H9 (cell line): ENCODE measurements at regions not wholly inside any gene's neighbourhood (a gene's known extent, or its start where the extent isn't known, plus 50 kb on each side); places are given as distances from the start of the nearest gene placed in this dataset.

Experiments
- DNase-seq: peaks from one replicate; pipeline ENCODE4 v3.0.0-alpha.2; 2017
- H2AFZ ChIP-seq: one replicate; pipeline ENCODE4 v1.6.1; 2013; ENCODE audit warnings: mild to moderate bottlenecking, low read length, control low read depth, moderate library complexity
- H2AK5ac ChIP-seq: 2 replicates; pipeline ENCODE4 v1.6.1; 2013; ENCODE audit warnings: low read length, control low read depth, mixed read lengths; ENCODE audit not compliant: insufficient read length
- H2BK120ac ChIP-seq: one replicate; pipeline ENCODE4 v1.6.1; 2013; ENCODE audit warnings: low read depth, mild to moderate bottlenecking, low read length, control low read depth, inconsistent platforms; ENCODE audit not compliant: poor library complexity, severe bottlenecking
- H2BK12ac ChIP-seq: 2 replicates; pipeline ENCODE4 v1.6.1; 2013; ENCODE audit warnings: low read length, control low read depth, mixed read lengths, low read depth; ENCODE audit not compliant: insufficient read length
- H2BK15ac ChIP-seq: 2 replicates; pipeline ENCODE4 v1.6.1; 2013; ENCODE audit warnings: low read depth, low read length, control low read depth
- H2BK20ac ChIP-seq: one replicate; pipeline ENCODE4 v1.6.1; 2013; ENCODE audit warnings: low read depth, mild to moderate bottlenecking, low read length, control low read depth, inconsistent platforms; ENCODE audit not compliant: poor library complexity, severe bottlenecking
- H2BK5ac ChIP-seq: 2 replicates; pipeline ENCODE4 v1.6.1; 2013; ENCODE audit warnings: low read length, control low read depth, mixed read lengths; ENCODE audit not compliant: insufficient read length
- H3K14ac ChIP-seq: 2 replicates; pipeline ENCODE4 v1.6.1; 2013; ENCODE audit warnings: low read length, control low read depth; ENCODE audit not compliant: insufficient read depth
- H3K18ac ChIP-seq: 2 replicates; pipeline ENCODE4 v1.6.1; 2013; ENCODE audit warnings: low read depth, mild to moderate bottlenecking, mixed read lengths, low read length, control low read depth; ENCODE audit not compliant: insufficient read length
- H3K23ac ChIP-seq: 2 replicates; pipeline ENCODE4 v1.6.1; 2013; ENCODE audit warnings: low read length, control low read depth, mixed read lengths, low read depth; ENCODE audit not compliant: insufficient read length
- H3K23me2 ChIP-seq: 2 replicates; pipeline ENCODE4 v1.6.1; 2013; ENCODE audit warnings: low read depth, mild to moderate bottlenecking, mixed read lengths, low read length, control low read depth; ENCODE audit not compliant: insufficient read length, poor library complexity, severe bottlenecking
- H3K27ac ChIP-seq: 2 replicates; pipeline ENCODE4 v1.5.1; 2013; ENCODE audit warnings: low read length, control low read depth, mixed read lengths, low read depth; ENCODE audit not compliant: insufficient read length
- H3K27me3 ChIP-seq: 2 replicates; pipeline ENCODE4 v1.6.1; 2013; ENCODE audit warnings: low read length, control low read depth, inconsistent platforms; ENCODE audit not compliant: insufficient read depth
- H3K4ac ChIP-seq: 2 replicates; pipeline ENCODE4 v1.6.1; 2013; ENCODE audit warnings: low read depth, mild to moderate bottlenecking, control low read depth, inconsistent platforms, low read length, moderate library complexity
- H3K4me1 ChIP-seq: 2 replicates; pipeline ENCODE4 v1.6.1; 2013; ENCODE audit warnings: low read length, control low read depth, inconsistent platforms; ENCODE audit not compliant: insufficient read depth
- H3K4me2 ChIP-seq: 2 replicates; pipeline ENCODE4 v1.6.1; 2013; ENCODE audit warnings: low read length, control low read depth, mixed read lengths; ENCODE audit not compliant: insufficient read length, insufficient read depth
- H3K56ac ChIP-seq: 2 replicates; pipeline ENCODE4 v1.6.1; 2013; ENCODE audit warnings: low read depth, mild to moderate bottlenecking, mixed read lengths, low read length, control low read depth; ENCODE audit not compliant: insufficient read length
- H3K79me1 ChIP-seq: 2 replicates; pipeline ENCODE4 v1.6.1; 2013; ENCODE audit warnings: low read depth, mild to moderate bottlenecking, moderate library complexity, low read length, control low read depth, inconsistent platforms; ENCODE audit not compliant: insufficient read depth, poor library complexity, severe bottlenecking
- H3K79me2 ChIP-seq: 2 replicates; pipeline ENCODE4 v1.6.1; 2013; ENCODE audit warnings: low read length, control low read depth, inconsistent platforms; ENCODE audit not compliant: insufficient read depth
- H3K9ac ChIP-seq: 2 replicates; pipeline ENCODE4 v1.6.1; 2013; ENCODE audit warnings: low read length, control low read depth, mixed read lengths; ENCODE audit not compliant: insufficient read length; ENCODE audit errors: extremely low read depth
- H3K9me3 ChIP-seq: one replicate; pipeline ENCODE4 v1.6.1; 2013; ENCODE audit warnings: low read depth, low read length, inconsistent platforms; ENCODE audit not compliant: control insufficient read depth
- H3T11ph ChIP-seq: one replicate; pipeline ENCODE4 v1.6.1; 2013; ENCODE audit warnings: mild to moderate bottlenecking, low read length, control low read depth, inconsistent platforms
- H4K20me1 ChIP-seq: one replicate; pipeline ENCODE4 v1.6.1; 2013; ENCODE audit not compliant: control insufficient read depth, insufficient read length, insufficient read depth
- H4K5ac ChIP-seq: 2 replicates; pipeline ENCODE4 v1.6.1; 2013; ENCODE audit warnings: low read depth, mild to moderate bottlenecking, mixed read lengths, low read length, control low read depth; ENCODE audit not compliant: insufficient read length
- H4K8ac ChIP-seq: replicated peaks from 2 replicates; pipeline ENCODE4 v1.6.1; 2013; ENCODE audit warnings: low read length, control low read depth, mixed read lengths, low read depth; ENCODE audit not compliant: insufficient read length
- H4K91ac ChIP-seq: 2 replicates; pipeline ENCODE4 v1.6.1; 2013; ENCODE audit warnings: low read depth, mild to moderate bottlenecking, moderate library complexity, mixed read lengths, low read length, control low read depth; ENCODE audit not compliant: insufficient read length
- H3K27ac Mint-ChIP-seq, 3 experiments: 2 replicates in 2 of 3; 3 replicates in 1 of 3; pipeline ENCODE4 v1.8.0; 2020 to 2021; ENCODE audit warnings: mixed read lengths in 3 of 3, mild to moderate bottlenecking in 1 of 3, moderate library complexity in 1 of 3
- H3K27me3 Mint-ChIP-seq: 2 replicates; pipeline ENCODE4 v1.8.0; 2021; ENCODE audit warnings: low read depth, mild to moderate bottlenecking, moderate library complexity, mixed read lengths
- H3K36me3 Mint-ChIP-seq, 3 experiments: 2 replicates in 2 of 3; 3 replicates in 1 of 3; pipeline ENCODE4 v1.8.0; 2020 to 2021; ENCODE audit warnings: low read depth in 3 of 3, mixed read lengths in 3 of 3; ENCODE audit not compliant: insufficient read depth in 1 of 3
- H3K4me1 Mint-ChIP-seq, 2 experiments: 2 replicates each; pipeline ENCODE4 v1.8.0; 2020; ENCODE audit warnings: mixed read lengths in 2 of 2
- H3K4me3 Mint-ChIP-seq, 2 experiments: 2 replicates in 1 of 2; 3 replicates in 1 of 2; pipeline ENCODE4 v1.8.0; 2020 to 2021; ENCODE audit warnings: mild to moderate bottlenecking in 2 of 2, mixed read lengths in 2 of 2, moderate library complexity in 1 of 2
- H3K9me3 Mint-ChIP-seq, 2 experiments: 2 replicates in 1 of 2; 3 replicates in 1 of 2; pipeline ENCODE4 v1.8.0; 2020; ENCODE audit warnings: mild to moderate bottlenecking in 2 of 2, mixed read lengths in 2 of 2, moderate library complexity in 1 of 2
- WGBS: extraction: QIAGEN DNeasy Blood & Tissue Kit; methylation state at CpG from one replicate; pipeline ENCODE4 v1.1.7; 2013; ENCODE audit warnings: missing lambda C conversion rate, low lambda C conversion rate, mixed read lengths; ENCODE audit not compliant: insufficient read length; ENCODE audit errors: extremely low coverage; 5-methylcytosine and 5-hydroxymethylcytosine counted together
- TF ChIP-seq, protein P1 (sequence below): fragments of 200-600 bp; sonication (generic); conservative IDR thresholded peaks from 3 replicates; pipeline ENCODE4 v1.8.0; 2021; ENCODE audit warnings: antibody characterized with exemption, mild to moderate bottlenecking

DNA sequence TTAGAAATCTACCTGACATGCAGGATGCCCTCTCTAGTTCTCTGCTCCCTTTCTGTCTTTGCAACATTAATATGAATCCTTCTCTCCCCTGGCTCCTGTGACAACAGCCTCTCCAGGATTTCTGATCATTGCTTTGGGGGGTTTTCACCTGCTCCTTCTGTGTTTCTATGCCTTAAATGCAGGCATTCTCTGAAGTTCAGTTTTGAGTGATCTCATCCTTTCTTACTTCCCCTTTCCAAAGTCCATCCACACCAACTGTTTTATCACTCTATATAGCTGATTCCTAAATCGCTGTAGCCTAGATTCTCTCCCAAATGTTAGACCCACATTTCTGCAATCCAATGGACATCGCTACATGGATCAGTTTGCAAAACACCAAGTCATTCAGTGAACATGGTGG is 330.7 kb upstream of the NCAM1 start:
- no peak for DNase-seq

More for the DNA sequence above, 330.7 kb upstream of the NCAM1 start:
- Mint-ChIP-seq H3K36me3 (no peaks in the 10 kb centered on the region; a peak in 1 of 7 replicates), H3K4me1 (peaks cover 15 to 20% of the 10 kb centered on the region in 2 experiments), H3K27ac (no peak overlapping the region), H3K27me3 (no peaks in the 10 kb centered on the region), H3K4me3 (no peak overlapping the region), H3K9me3 (no peaks in the 10 kb centered on the region)
- Histone ChIP-seq H3K4ac (no peak overlapping the region), H3K18ac (no peak overlapping the region), H3K4me1 (peaks cover 6% of the 10 kb centered on the region; the same call in 1 of the 2 replicates), H2BK12ac (no peak overlapping the region), H3K9ac (no peak overlapping the region), H3K79me2 (no peaks in the 10 kb centered on the region), H4K20me1 (no peaks in the 10 kb centered on the region), H3K4me2 (no peak overlapping the region), H2BK120ac (no peak overlapping the region), H3K79me1 (no peaks in the 10 kb centered on the region), H3K27me3 (no peaks in the 10 kb centered on the region), H3K9me3 (no peaks in the 10 kb centered on the region), H3K23me2 (no peaks in the 10 kb centered on the region), H2AFZ (no peak overlapping the region), H2BK5ac (no peak overlapping the region), H3K27ac (no peak overlapping the region), H3K14ac (no peak overlapping the region), H2BK15ac (no peak overlapping the region), H2BK20ac (no peak overlapping the region), H4K5ac (no peak overlapping the region), H3K23ac (no peak overlapping the region), H3K56ac (no peak overlapping the region), H4K8ac (no peak overlapping the region), H2AK5ac (no peak overlapping the region), H3T11ph (no peak overlapping the region), H4K91ac (no peak overlapping the region)
- TF ChIP-seq, protein P1, sequence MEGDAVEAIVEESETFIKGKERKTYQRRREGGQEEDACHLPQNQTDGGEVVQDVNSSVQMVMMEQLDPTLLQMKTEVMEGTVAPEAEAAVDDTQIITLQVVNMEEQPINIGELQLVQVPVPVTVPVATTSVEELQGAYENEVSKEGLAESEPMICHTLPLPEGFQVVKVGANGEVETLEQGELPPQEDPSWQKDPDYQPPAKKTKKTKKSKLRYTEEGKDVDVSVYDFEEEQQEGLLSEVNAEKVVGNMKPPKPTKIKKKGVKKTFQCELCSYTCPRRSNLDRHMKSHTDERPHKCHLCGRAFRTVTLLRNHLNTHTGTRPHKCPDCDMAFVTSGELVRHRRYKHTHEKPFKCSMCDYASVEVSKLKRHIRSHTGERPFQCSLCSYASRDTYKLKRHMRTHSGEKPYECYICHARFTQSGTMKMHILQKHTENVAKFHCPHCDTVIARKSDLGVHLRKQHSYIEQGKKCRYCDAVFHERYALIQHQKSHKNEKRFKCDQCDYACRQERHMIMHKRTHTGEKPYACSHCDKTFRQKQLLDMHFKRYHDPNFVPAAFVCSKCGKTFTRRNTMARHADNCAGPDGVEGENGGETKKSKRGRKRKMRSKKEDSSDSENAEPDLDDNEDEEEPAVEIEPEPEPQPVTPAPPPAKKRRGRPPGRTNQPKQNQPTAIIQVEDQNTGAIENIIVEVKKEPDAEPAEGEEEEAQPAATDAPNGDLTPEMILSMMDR = no peak
- no CpG with 5 or more reads among the region's 2 CpGs for WGBS
